Neuronal stem cell (in vitro differentiated cells): ENCODE measurements at regions not wholly inside any gene's neighbourhood (a gene's known extent, or its start where the extent isn't known, plus 50 kb on each side); places are given as distances from the start of the nearest gene placed in this dataset.
A peak's percentile ranks its signal among the peaks of the same experiment; 100 is the strongest.

Experiments used
- DNase-seq: peaks from one replicate; pipeline ENCODE4 v3.0.0-alpha.2; 2013; ENCODE audit warnings: low spot score
- H2AFZ ChIP-seq: one replicate; pipeline ENCODE4 v1.6.1; 2013; ENCODE audit warnings: mild to moderate bottlenecking, low read length, inconsistent platforms
- H2AK5ac ChIP-seq: 2 replicates; pipeline ENCODE4 v1.6.1; 2013; ENCODE audit warnings: low read depth, mild to moderate bottlenecking, inconsistent platforms, low read length, moderate library complexity, mixed read lengths
- H2BK120ac ChIP-seq: 2 replicates; pipeline ENCODE4 v1.6.1; 2013; ENCODE audit warnings: low read depth, mild to moderate bottlenecking, inconsistent platforms, low read length, moderate library complexity, mixed read lengths
- H2BK12ac ChIP-seq: one replicate; pipeline ENCODE4 v1.6.1; 2013; ENCODE audit warnings: low read length, inconsistent platforms
- H2BK15ac ChIP-seq: 2 replicates; pipeline ENCODE4 v1.6.1; 2013; ENCODE audit warnings: mild to moderate bottlenecking, low read length, inconsistent platforms, mixed read lengths
- H2BK5ac ChIP-seq: one replicate; pipeline ENCODE4 v1.6.1; 2013; ENCODE audit warnings: inconsistent platforms, mild to moderate bottlenecking, low read length, moderate library complexity
- H3K14ac ChIP-seq: one replicate; pipeline ENCODE4 v1.6.1; 2013; ENCODE audit warnings: low read length, inconsistent platforms
- H3K18ac ChIP-seq: 2 replicates; pipeline ENCODE4 v1.6.1; 2013; ENCODE audit warnings: low read length, inconsistent platforms
- H3K23ac ChIP-seq: 2 replicates; pipeline ENCODE4 v1.6.1; 2013; ENCODE audit warnings: low read depth, mild to moderate bottlenecking, mixed read lengths, low read length, inconsistent platforms; ENCODE audit not compliant: poor library complexity
- H3K27ac ChIP-seq: replicated peaks from 3 replicates; pipeline ENCODE4 v1.5.1; 2013; ENCODE audit warnings: low read length, inconsistent platforms
- H3K27me3 ChIP-seq, 3 experiments: 2 replicates each; pipeline ENCODE4 v1.6.1; 2013; ENCODE audit warnings: low read length in 3 of 3, mild to moderate bottlenecking in 2 of 3, inconsistent platforms in 1 of 3, low read depth in 1 of 3, mixed read lengths in 1 of 3, moderate library complexity in 1 of 3; ENCODE audit not compliant: control insufficient read depth in 3 of 3, insufficient read depth in 3 of 3
- H3K36me3 ChIP-seq, 2 donors: replicated peaks in 1 of 2; 2 replicates each; pipeline ENCODE4 v1.6.1; 2013; ENCODE audit warnings: low read length in 2 of 2; ENCODE audit not compliant: control insufficient read depth in 2 of 2, insufficient read depth in 2 of 2
- H3K4ac ChIP-seq: 2 replicates; pipeline ENCODE4 v1.6.1; 2013; ENCODE audit warnings: inconsistent platforms, mild to moderate bottlenecking, low read length, moderate library complexity
- H3K4me1 ChIP-seq, 2 donors: 1 replicate in 1 of 2; 2 replicates in 1 of 2; pipeline ENCODE4 v1.6.1; 2013; ENCODE audit warnings: low read length in 2 of 2, low read depth in 1 of 2; ENCODE audit not compliant: control insufficient read depth in 2 of 2, insufficient read depth in 1 of 2
- H3K4me2 ChIP-seq: one replicate; pipeline ENCODE4 v1.6.1; 2013; ENCODE audit warnings: mild to moderate bottlenecking, low read length, inconsistent platforms; ENCODE audit not compliant: insufficient read depth, poor library complexity, severe bottlenecking
- H3K4me3 ChIP-seq, 2 donors: 2 replicates each; pipeline ENCODE4 v1.5.1; 2013; ENCODE audit warnings: low read length in 2 of 2, mild to moderate bottlenecking in 2 of 2, inconsistent platforms in 1 of 2, moderate library complexity in 1 of 2
- H3K79me1 ChIP-seq: one replicate; pipeline ENCODE4 v1.6.1; 2013; ENCODE audit warnings: low read depth, mild to moderate bottlenecking, inconsistent platforms, low read length, moderate library complexity
- H3K9ac ChIP-seq: one replicate; pipeline ENCODE4 v1.6.1; 2013; ENCODE audit warnings: mild to moderate bottlenecking, low read depth, low read length, inconsistent platforms; ENCODE audit not compliant: poor library complexity
- H3K9me3 ChIP-seq, 2 donors: replicated peaks in 1 of 2; 2 replicates each; pipeline versions ENCODE3 to v1.6.1; 2013; ENCODE audit warnings: low read length in 2 of 2, mild to moderate bottlenecking in 2 of 2, inconsistent platforms in 1 of 2, low read depth in 1 of 2, mixed read lengths in 1 of 2, moderate library complexity in 1 of 2; ENCODE audit not compliant: control insufficient read depth in 2 of 2, insufficient read depth in 1 of 2
- H4K8ac ChIP-seq: one replicate; pipeline ENCODE4 v1.6.1; 2013; ENCODE audit warnings: low read depth, mild to moderate bottlenecking, inconsistent platforms, low read length, moderate library complexity
- H4K91ac ChIP-seq: one replicate; pipeline ENCODE4 v1.6.1; 2013; ENCODE audit warnings: low read length, low read depth, mild to moderate bottlenecking, inconsistent platforms; ENCODE audit not compliant: poor library complexity
- WGBS, 2 donors: extraction: QIAGEN DNeasy Blood & Tissue Kit; methylation state at CpG; one replicate each; pipeline ENCODE4 v1.1.7; 2013; ENCODE audit warnings: missing lambda C conversion rate in 2 of 2, mixed read lengths in 1 of 2; ENCODE audit not compliant: insufficient read length in 2 of 2, insufficient replicate concordance in 1 of 2; ENCODE audit errors: extremely low coverage in 2 of 2; 5-methylcytosine and 5-hydroxymethylcytosine counted together

GRCh38 chr5:6943197-6944112 lies 230.2 kb downstream of the TENT4A start:
- H3K4ac ChIP-seq, result no peak overlapping the region
- no peak overlapping the region for H4K8ac ChIP-seq
- no peak for DNase-seq
- no peak overlapping the region for H2AK5ac ChIP-seq
- H3K4me2 ChIP-seq, result no peak overlapping the region
- H2BK15ac ChIP-seq, result no peak overlapping the region
- peaks cover 4 to 22% of the 10 kb centered on the region in 2 donors for H3K4me1 ChIP-seq
- peak overlapping the region; percentile 11 for H2AFZ ChIP-seq
- no peak overlapping the region for H3K23ac ChIP-seq
- H3K4me3 ChIP-seq, result no peak overlapping the region
- no peak overlapping the region for H3K18ac ChIP-seq
- no peaks in the 10 kb centered on the region for H3K27me3 ChIP-seq
- no peak overlapping the region for H3K27ac ChIP-seq
- no CpG with 5 or more reads among the region's 11 CpGs for WGBS, 2 donors
- no peak overlapping the region for H4K91ac ChIP-seq
- H3K36me3 ChIP-seq, result no peaks in the 10 kb centered on the region
- no peaks in the 10 kb centered on the region for H3K79me1 ChIP-seq
- H2BK5ac ChIP-seq, result no peak overlapping the region
- H2BK12ac ChIP-seq, result no peak overlapping the region
- no peak overlapping the region for H2BK120ac ChIP-seq
- peaks cover 0 to 3% of the 10 kb centered on the region in 2 donors for H3K9me3 ChIP-seq
- H3K14ac ChIP-seq, result no peak overlapping the region
- H3K9ac ChIP-seq, result no peak overlapping the region

DNA sequence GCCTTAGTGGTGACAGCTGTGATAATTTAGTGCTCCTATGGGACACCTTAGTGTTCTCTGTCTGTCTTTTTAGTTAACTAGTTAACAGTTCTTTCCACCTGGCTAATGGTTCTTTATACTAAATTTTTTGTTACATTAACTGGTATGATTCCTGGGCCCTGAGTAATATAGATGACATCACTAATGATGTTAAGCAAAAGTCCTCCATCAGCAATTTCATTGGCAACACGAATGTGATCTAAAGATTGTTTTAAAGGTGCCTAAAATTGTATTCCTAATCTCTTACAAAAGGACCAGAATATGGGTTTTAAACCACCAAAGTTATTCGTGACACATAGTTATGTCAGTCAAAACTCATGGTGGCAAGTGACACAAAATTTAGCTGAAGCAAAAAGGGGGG lies 235.3 kb downstream of the TENT4A start:
- H2BK5ac ChIP-seq, result no peak overlapping the region
- H2BK120ac ChIP-seq, result no peak overlapping the region
- no peaks in the 10 kb centered on the region for H3K9me3 ChIP-seq
- H3K14ac ChIP-seq, result no peak overlapping the region
- H4K91ac ChIP-seq, result no peak overlapping the region
- no peak overlapping the region for H3K18ac ChIP-seq
- H3K9ac ChIP-seq, result no peak overlapping the region
- H3K36me3 ChIP-seq, result no peaks in the 10 kb centered on the region
- peaks cover 4 to 12% of the 10 kb centered on the region in 2 donors for H3K4me1 ChIP-seq
- H2AK5ac ChIP-seq, result no peak overlapping the region
- no CpG with 5 or more reads among the region's 2 CpGs for WGBS, 2 donors
- H3K4me2 ChIP-seq, result no peak overlapping the region
- H3K27me3 ChIP-seq, result no peaks in the 10 kb centered on the region
- H3K4ac ChIP-seq, result no peak overlapping the region
- no peak overlapping the region for H4K8ac ChIP-seq
- H2AFZ ChIP-seq, result no peak overlapping the region
- no peak overlapping the region for H3K4me3 ChIP-seq
- H3K27ac ChIP-seq, result no peak overlapping the region
- no peak overlapping the region for H3K23ac ChIP-seq
- H2BK15ac ChIP-seq, result no peak overlapping the region
- H2BK12ac ChIP-seq, result no peak overlapping the region
- DNase-seq, result no peak
- H3K79me1 ChIP-seq, result no peaks in the 10 kb centered on the region

- DNase-seq, result no peak
- no peak overlapping the region for H3K14ac ChIP-seq
These were observed 236.0 kb downstream of the TENT4A start for GRCh38 chr5:6949230-6949629.

DNA sequence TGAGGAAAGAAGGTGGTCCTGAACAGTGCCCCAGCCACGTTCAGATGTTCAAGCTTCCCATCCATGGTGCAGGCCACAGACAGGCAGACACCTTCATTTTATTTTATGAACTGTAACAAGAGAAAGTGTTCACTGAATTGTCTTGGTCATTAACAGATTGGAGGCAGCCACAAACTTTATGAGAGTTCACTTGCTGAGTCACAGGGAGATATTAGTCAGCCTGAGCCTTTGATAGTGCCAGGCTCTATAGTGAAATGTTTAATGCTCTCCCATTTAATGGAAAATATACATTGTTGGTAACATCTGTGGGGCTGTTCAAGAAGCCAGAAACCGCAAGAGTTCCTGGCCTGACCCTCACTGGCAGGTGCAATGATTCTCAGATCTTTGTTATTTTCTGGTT lies 237.0 kb downstream of the TENT4A start:
- no peaks in the 10 kb centered on the region for H3K27me3 ChIP-seq
- no peak overlapping the region for H2BK12ac ChIP-seq
- no peak overlapping the region for H3K18ac ChIP-seq
- H3K14ac ChIP-seq, result no peak overlapping the region
- WGBS, 2 donors, result no CpG with 5 or more reads among the region's 2 CpGs
- H2BK5ac ChIP-seq, result no peak overlapping the region
- H2BK120ac ChIP-seq, result no peak overlapping the region
- no peak overlapping the region for H4K8ac ChIP-seq
- H3K4me2 ChIP-seq, result no peak overlapping the region
- no peaks in the 10 kb centered on the region for H3K36me3 ChIP-seq
- no peaks in the 10 kb centered on the region for H3K9me3 ChIP-seq
- H3K4ac ChIP-seq, result no peak overlapping the region
- no peak overlapping the region for H2BK15ac ChIP-seq
- no peak overlapping the region for H2AK5ac ChIP-seq
- H3K9ac ChIP-seq, result no peak overlapping the region
- peaks cover 4 to 7% of the 10 kb centered on the region in 2 donors for H3K4me1 ChIP-seq
- no peak overlapping the region for H3K23ac ChIP-seq
- H3K79me1 ChIP-seq, result no peaks in the 10 kb centered on the region
- DNase-seq, result no peak
- H3K27ac ChIP-seq, result no peak overlapping the region
- H2AFZ ChIP-seq, result no peak overlapping the region
- no peak overlapping the region for H3K4me3 ChIP-seq
- H4K91ac ChIP-seq, result no peak overlapping the region

More at GRCh38 chr5:6949230-6949629, 236.0 kb downstream of the TENT4A start:
- no peak overlapping the region for H2BK15ac ChIP-seq
- no peak overlapping the region for H2BK12ac ChIP-seq
- H3K4me1 ChIP-seq, result peaks cover 4 to 8% of the 10 kb centered on the region in 2 donors
- H3K9me3 ChIP-seq, result no peaks in the 10 kb centered on the region
- H3K4me2 ChIP-seq, result no peak overlapping the region
- H4K91ac ChIP-seq, result no peak overlapping the region
- no peak overlapping the region for H3K4ac ChIP-seq
- H2AK5ac ChIP-seq, result no peak overlapping the region
- H3K27me3 ChIP-seq, result no peaks in the 10 kb centered on the region
- no peak overlapping the region for H3K23ac ChIP-seq
- no peak overlapping the region for H2AFZ ChIP-seq
- H3K4me3 ChIP-seq, result no peak overlapping the region
- no CpG with 5 or more reads among the region's 3 CpGs for WGBS, 2 donors
- no peak overlapping the region for H4K8ac ChIP-seq
- no peaks in the 10 kb centered on the region for H3K79me1 ChIP-seq
- no peak overlapping the region for H3K27ac ChIP-seq
- no peak overlapping the region for H3K18ac ChIP-seq
- H2BK120ac ChIP-seq, result no peak overlapping the region
- H3K9ac ChIP-seq, result no peak overlapping the region
- no peak overlapping the region for H2BK5ac ChIP-seq
- no peaks in the 10 kb centered on the region for H3K36me3 ChIP-seq
